Skeletal muscle satellite cell (primary cell): ENCODE measurements at regions not wholly inside any gene's neighbourhood (a gene's known extent, or its start where the extent isn't known, plus 50 kb on each side); places are given as distances from the start of the nearest gene placed in this dataset.
"Not testable (repeated sequence)": the region's sequence is repeated elsewhere in the genome, so short reads cannot be mapped to it uniquely, and the experiment has no call there.

Experiments used
- H3K27me3 ChIP-seq: 2 replicates; pipeline ENCODE4 v1.7.0; 2013; ENCODE audit warnings: low read length; ENCODE audit not compliant: control insufficient read depth, insufficient read depth
- H3K36me3 ChIP-seq: 2 replicates; pipeline ENCODE4 v1.7.0; 2013; ENCODE audit warnings: mild to moderate bottlenecking, control low read depth, low read length; ENCODE audit not compliant: insufficient read depth
- H3K4me1 ChIP-seq: 2 replicates; pipeline ENCODE4 v1.7.0; 2013; ENCODE audit warnings: low read length; ENCODE audit not compliant: control insufficient read depth, insufficient read depth
- H3K4me2 ChIP-seq: 2 replicates; pipeline ENCODE4 v1.7.0; 2013; ENCODE audit warnings: mild to moderate bottlenecking, low read length
- H3K4me3 ChIP-seq: 2 replicates; pipeline ENCODE4 v1.7.0; 2013; ENCODE audit warnings: low read length
- H3K9ac ChIP-seq: 2 replicates; pipeline ENCODE4 v1.7.0; 2013; ENCODE audit warnings: mild to moderate bottlenecking, low read depth, low read length, moderate library complexity
- H3K9me3 ChIP-seq: replicated peaks from 2 replicates; pipeline ENCODE4 v1.7.0; 2013; ENCODE audit warnings: mild to moderate bottlenecking, control low read depth, low read length

- Histone ChIP-seq H3K36me3 (no peaks in the 10 kb centered on the region), H3K9me3 (no peaks in the 10 kb centered on the region), H3K9ac (no peak overlapping the region), H3K4me3 (no peak overlapping the region), H3K4me1 (no peaks in the 10 kb centered on the region), H3K27me3 (no peaks in the 10 kb centered on the region), H3K4me2 (no peak overlapping the region)
Measured at GRCh38 chr18:71352618-71353017, 1063.8 kb downstream of the SOCS6 start.

GRCh38 chr18:71336576-71337210 is 1047.8 kb downstream of the SOCS6 start:
- Histone ChIP-seq H3K9ac (no peak overlapping the region), H3K9me3 (peaks cover 6% of the 10 kb centered on the region), H3K36me3 (no peaks in the 10 kb centered on the region), H3K4me1 (no peaks in the 10 kb centered on the region), H3K4me3 (no peak overlapping the region), H3K27me3 (no peaks in the 10 kb centered on the region), H3K4me2 (no peak overlapping the region)

- no peak overlapping the region for H3K9ac ChIP-seq
- no peaks in the 10 kb centered on the region for H3K4me1 ChIP-seq
- H3K4me3 ChIP-seq = no peak overlapping the region
- peaks cover 6% of the 10 kb centered on the region for H3K9me3 ChIP-seq
- no peak overlapping the region for H3K4me2 ChIP-seq
- no peaks in the 10 kb centered on the region for H3K36me3 ChIP-seq
- no peaks in the 10 kb centered on the region for H3K27me3 ChIP-seq
Measured at GRCh38 chr18:71329563-71329962, 1040.7 kb downstream of the SOCS6 start.

GRCh38 chr18:71329114-71329513 is 1040.3 kb downstream of the SOCS6 start:
- Histone ChIP-seq H3K4me3 (no peak overlapping the region), H3K4me1 (no peaks in the 10 kb centered on the region), H3K36me3 (no peaks in the 10 kb centered on the region), H3K9ac (no peak overlapping the region), H3K4me2 (no peak overlapping the region), H3K27me3 (no peaks in the 10 kb centered on the region), H3K9me3 (peaks cover 6% of the 10 kb centered on the region)

- no peaks in the 10 kb centered on the region for H3K27me3 ChIP-seq
- H3K9ac ChIP-seq = no peak overlapping the region
- no peak overlapping the region for H3K4me2 ChIP-seq
- no peaks in the 10 kb centered on the region for H3K4me1 ChIP-seq
- peaks cover 6% of the 10 kb centered on the region for H3K9me3 ChIP-seq
- H3K4me3 ChIP-seq = no peak overlapping the region
- no peaks in the 10 kb centered on the region for H3K36me3 ChIP-seq
Measured at GRCh38 chr18:71327850-71328249, 1039.0 kb downstream of the SOCS6 start.

GRCh38 chr18:71327441-71327840 is 1038.6 kb downstream of the SOCS6 start:
- Histone ChIP-seq H3K4me2 (no peak overlapping the region), H3K27me3 (no peaks in the 10 kb centered on the region), H3K9ac (no peak overlapping the region), H3K36me3 (no peaks in the 10 kb centered on the region), H3K9me3 (peaks cover 6% of the 10 kb centered on the region), H3K4me3 (no peak overlapping the region), H3K4me1 (no peaks in the 10 kb centered on the region)

GRCh38 chr18:71326826-71327225 is 1038.0 kb downstream of the SOCS6 start:
- H3K27me3 ChIP-seq = no peaks in the 10 kb centered on the region
- H3K4me1 ChIP-seq = no peaks in the 10 kb centered on the region
- H3K4me2 ChIP-seq = no peak overlapping the region
- H3K4me3 ChIP-seq = no peak overlapping the region
- H3K36me3 ChIP-seq = no peaks in the 10 kb centered on the region
- no peak overlapping the region for H3K9ac ChIP-seq
- H3K9me3 ChIP-seq = peaks cover under 1% of the 10 kb centered on the region

GRCh38 chr18:71324356-71324755 is 1035.5 kb downstream of the SOCS6 start:
- no peaks in the 10 kb centered on the region for H3K9me3 ChIP-seq
- no peak overlapping the region for H3K4me3 ChIP-seq
- H3K36me3 ChIP-seq = no peaks in the 10 kb centered on the region
- H3K4me2 ChIP-seq = no peak overlapping the region
- no peak overlapping the region for H3K9ac ChIP-seq
- H3K27me3 ChIP-seq = no peaks in the 10 kb centered on the region
- H3K4me1 ChIP-seq = no peaks in the 10 kb centered on the region

GRCh38 chr18:71322201-71322600 is 1033.4 kb downstream of the SOCS6 start:
- Histone ChIP-seq H3K9ac (no peak overlapping the region), H3K36me3 (no peaks in the 10 kb centered on the region), H3K9me3 (no peaks in the 10 kb centered on the region), H3K4me3 (no peak overlapping the region), H3K4me2 (no peak overlapping the region), H3K4me1 (no peaks in the 10 kb centered on the region), H3K27me3 (no peaks in the 10 kb centered on the region)

GRCh38 chr18:71321319-71321718 is 1032.5 kb downstream of the SOCS6 start:
- Histone ChIP-seq H3K9ac (no peak overlapping the region), H3K4me2 (no peak overlapping the region), H3K36me3 (no peaks in the 10 kb centered on the region), H3K9me3 (no peaks in the 10 kb centered on the region), H3K4me3 (no peak overlapping the region), H3K4me1 (no peaks in the 10 kb centered on the region), H3K27me3 (no peaks in the 10 kb centered on the region)

GRCh38 chr18:71304856-71305255 is 1016.0 kb downstream of the SOCS6 start:
- Histone ChIP-seq H3K4me2 (no peak overlapping the region), H3K4me1 (no peaks in the 10 kb centered on the region), H3K4me3 (no peak overlapping the region), H3K9ac (no peak overlapping the region), H3K36me3 (no peaks in the 10 kb centered on the region), H3K9me3 (peaks cover 3% of the 10 kb centered on the region), H3K27me3 (no peaks in the 10 kb centered on the region)

- H3K9ac ChIP-seq, H3K4me1 ChIP-seq, H3K4me3 ChIP-seq, H3K36me3 ChIP-seq, H3K4me2 ChIP-seq, H3K9me3 ChIP-seq, H3K27me3 ChIP-seq: not testable (repeated sequence)
Measured at GRCh38 chr18:71303743-71304142, 1014.9 kb downstream of the SOCS6 start.
